Type B pancreatic cell (in vitro differentiated cells): ENCODE measurements at regions not wholly inside any gene's neighbourhood (a gene's known extent, or its start where the extent isn't known, plus 50 kb on each side); places are given as distances from the start of the nearest gene placed in this dataset.
"Not testable (repeated sequence)": the region's sequence is repeated elsewhere in the genome, so short reads cannot be mapped to it uniquely, and the experiment has no call there.

Source experiments
- DNase-seq: peaks from one replicate; pipeline ENCODE4 v3.0.0; 2021; ENCODE audit warnings: mixed read lengths; ENCODE audit not compliant: unreplicated experiment; ENCODE audit errors: extremely low spot score
- H3K27ac Mint-ChIP-seq: 2 replicates; pipeline ENCODE4 v1.8.0; 2021; ENCODE audit warnings: mild to moderate bottlenecking, mixed read lengths
- H3K27me3 Mint-ChIP-seq: 2 replicates; pipeline ENCODE4 v1.8.0; 2021; ENCODE audit warnings: mixed read lengths
- H3K36me3 Mint-ChIP-seq: 2 replicates; pipeline ENCODE4 v1.8.0; 2021; ENCODE audit warnings: mixed read lengths
- H3K4me1 Mint-ChIP-seq: one replicate; pipeline ENCODE4 v1.8.0; 2021; ENCODE audit warnings: mixed read lengths; ENCODE audit not compliant: unreplicated experiment
- H3K4me3 Mint-ChIP-seq: 2 replicates; pipeline ENCODE4 v1.8.0; 2021; ENCODE audit warnings: mild to moderate bottlenecking, mixed read lengths
- H3K9me3 Mint-ChIP-seq: 2 replicates; pipeline ENCODE4 v1.8.0; 2021; ENCODE audit warnings: mixed read lengths
- CTCF ChIP-seq: fragments of 200-600 bp; sonication (generic); conservative IDR thresholded peaks from 2 replicates; pipeline ENCODE4 v1.5.0; 2021; ENCODE audit warnings: antibody characterized with exemption, mild to moderate bottlenecking

GRCh38 chr15:34528055-34528754 lies 55.2 kb downstream of the GOLGA8B start:
- not testable (repeated sequence) for H3K36me3 Mint-ChIP-seq, H3K27me3 Mint-ChIP-seq, H3K9me3 Mint-ChIP-seq, DNase-seq, H3K4me1 Mint-ChIP-seq, H3K27ac Mint-ChIP-seq, H3K4me3 Mint-ChIP-seq

- not testable (repeated sequence) for H3K36me3 Mint-ChIP-seq, DNase-seq, H3K27me3 Mint-ChIP-seq, H3K9me3 Mint-ChIP-seq, H3K4me3 Mint-ChIP-seq, H3K4me1 Mint-ChIP-seq, H3K27ac Mint-ChIP-seq
Observed at GRCh38 chr15:34527641-34528040, 55.8 kb downstream of the GOLGA8B start.

GRCh38 chr15:34523849-34524248 lies 59.6 kb downstream of the GOLGA8B start:
- H3K27me3 Mint-ChIP-seq, H3K4me1 Mint-ChIP-seq, DNase-seq, H3K4me3 Mint-ChIP-seq, H3K36me3 Mint-ChIP-seq, H3K27ac Mint-ChIP-seq, H3K9me3 Mint-ChIP-seq: not testable (repeated sequence)
- peak; percentile 23 for TF ChIP-seq CTCF

DNA sequence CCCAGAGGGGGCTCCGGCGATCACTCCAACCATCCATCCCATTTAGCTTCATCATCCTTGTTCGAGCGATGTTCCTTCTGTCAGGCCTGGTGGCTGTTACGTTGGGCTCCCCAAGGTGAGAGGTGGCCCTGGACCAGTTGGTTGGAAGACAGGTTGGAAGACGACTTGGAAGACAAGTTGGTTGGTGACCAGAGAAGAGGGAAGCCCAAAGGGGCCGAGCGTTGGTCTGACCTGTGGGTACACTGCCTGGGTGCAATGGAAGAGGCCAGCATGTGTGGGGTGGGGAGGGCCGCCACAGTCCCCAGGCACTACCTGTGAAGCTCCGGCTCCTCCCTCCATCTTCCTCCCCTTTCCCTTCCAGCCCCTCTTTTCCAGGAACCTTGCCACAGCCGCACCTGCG lies 60.9 kb downstream of the GOLGA8B start:
- not testable (repeated sequence) for H3K27ac Mint-ChIP-seq, H3K36me3 Mint-ChIP-seq, H3K4me1 Mint-ChIP-seq, H3K27me3 Mint-ChIP-seq, H3K9me3 Mint-ChIP-seq, DNase-seq, H3K4me3 Mint-ChIP-seq

DNA sequence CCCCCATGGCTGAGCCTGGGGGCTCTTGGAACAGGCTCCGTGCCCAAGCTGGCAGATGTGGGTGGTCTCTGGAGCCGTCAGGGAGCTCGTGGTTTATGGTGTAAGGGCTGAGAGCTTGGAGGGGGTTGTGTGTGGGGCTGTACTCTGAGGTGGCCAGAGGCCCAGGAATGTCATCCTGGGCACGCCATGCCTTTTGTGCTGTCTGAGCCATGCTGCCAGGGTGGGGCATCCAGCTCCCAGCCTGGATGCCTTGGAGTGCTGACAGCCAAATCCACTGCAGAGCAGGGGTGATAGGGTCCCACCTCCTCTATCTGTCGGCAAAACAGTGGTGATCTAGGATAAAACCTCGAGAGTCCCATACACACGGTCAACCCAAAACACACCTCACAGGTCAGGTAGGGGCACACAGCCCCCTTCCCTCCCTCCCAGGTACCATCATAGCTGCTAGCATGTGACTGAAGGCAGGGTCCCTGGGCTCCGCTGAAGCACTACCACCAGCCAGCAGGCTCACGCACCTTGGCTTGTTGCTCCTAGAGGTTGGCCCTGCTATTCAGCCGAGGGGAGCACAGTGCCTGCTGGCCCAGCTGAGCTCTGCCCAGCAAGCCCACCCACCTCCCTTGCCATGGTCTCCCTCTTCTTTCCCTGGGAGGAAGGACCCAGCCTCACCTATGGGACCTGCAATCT lies 61.5 kb downstream of the GOLGA8B start:
- H3K36me3 Mint-ChIP-seq: not testable (repeated sequence)

GRCh38 chr15:34520566-34520965 lies 62.9 kb downstream of the GOLGA8B start:
- Mint-ChIP-seq H3K4me1 (no peaks in the 10 kb centered on the region), H3K4me3 (no peak overlapping the region), H3K27ac (no peak overlapping the region), H3K36me3 (no peaks in the 10 kb centered on the region), H3K27me3 (peaks cover 15% of the 10 kb centered on the region), H3K9me3 (no peaks in the 10 kb centered on the region)
- no peak for TF ChIP-seq CTCF
- DNase-seq: no peak

More for the DNA sequence above, 61.5 kb downstream of the GOLGA8B start:
- H3K9me3 Mint-ChIP-seq, H3K4me1 Mint-ChIP-seq, H3K27me3 Mint-ChIP-seq, H3K27ac Mint-ChIP-seq, H3K4me3 Mint-ChIP-seq, DNase-seq: not testable (repeated sequence)

GRCh38 chr15:34520010-34520409 lies 63.4 kb downstream of the GOLGA8B start:
- H3K27ac Mint-ChIP-seq, H3K9me3 Mint-ChIP-seq, DNase-seq, H3K4me3 Mint-ChIP-seq, H3K36me3 Mint-ChIP-seq, H3K4me1 Mint-ChIP-seq: not testable (repeated sequence)
- peaks cover 21% of the 10 kb centered on the region for H3K27me3 Mint-ChIP-seq

GRCh38 chr15:34514251-34514670 lies 69.2 kb downstream of the GOLGA8B start:
- H3K27ac Mint-ChIP-seq: no peak overlapping the region
- no peaks in the 10 kb centered on the region for H3K9me3 Mint-ChIP-seq
- peaks cover 56% of the 10 kb centered on the region for H3K27me3 Mint-ChIP-seq
- no peaks in the 10 kb centered on the region for H3K36me3 Mint-ChIP-seq
- H3K4me1 Mint-ChIP-seq: peaks cover 12% of the 10 kb centered on the region
- H3K4me3 Mint-ChIP-seq: peak overlapping the region; percentile 89
- no peak for DNase-seq
- no peak for TF ChIP-seq CTCF
